HEK293 (cell line): ENCODE measurements at regions not wholly inside any gene's neighbourhood (a gene's known extent, or its start where the extent isn't known, plus 50 kb on each side); places are given as distances from the start of the nearest gene placed in this dataset.

Experiments used
- CTCF ChIA-PET: fragments of 350-600 bp; formaldehyde crosslinking; extraction: SDS; loops from one replicate; lab custom pipeline; 2021; ENCODE audit warnings: antibody characterized with exemption; lab: Yijun Ruan, JAX
- POLR2A ChIA-PET: fragments of 300-600 bp; formaldehyde crosslinking; extraction: SDS; loops from one replicate; lab custom pipeline; 2020; ENCODE audit warnings: antibody characterized with exemption, inconsistent platforms; lab: Yijun Ruan, JAX
- H3K27ac ChIP-seq: fragments of 200-500 bp; sonication (Bioruptor generic); 2 replicates; pipeline ENCODE4 v1.5.1; 2014; ENCODE audit warnings: low read depth, low read length, control low read depth, inconsistent platforms; ENCODE audit errors: extremely low read depth
- H3K36me3 ChIP-seq, 2 experiments: fragments of 200-500 bp in 1 of 2; sonication (Bioruptor generic) in 1 of 2; 1 replicate in 1 of 2; 2 replicates in 1 of 2; pipeline ENCODE4 v1.5.1; 2014 to 2017; ENCODE audit warnings: inconsistent platforms in 2 of 2, low read length in 2 of 2; ENCODE audit not compliant: control insufficient read depth in 2 of 2, insufficient read depth in 1 of 2
- H3K4me1 ChIP-seq: fragments of 200-500 bp; sonication (Bioruptor generic); 2 replicates; pipeline ENCODE4 v1.5.1; 2014; ENCODE audit warnings: mild to moderate bottlenecking, low read length, inconsistent platforms; ENCODE audit not compliant: control insufficient read depth, insufficient read depth
- H3K4me3 ChIP-seq: 2 replicates; pipeline ENCODE4 v1.5.1; 2011; ENCODE audit warnings: low read depth, mild to moderate bottlenecking, control low read depth, low read length, moderate library complexity
- H3K9me3 ChIP-seq: fragments of 200-500 bp; sonication (Bioruptor generic); 2 replicates; pipeline ENCODE4 v1.5.1; 2014; ENCODE audit warnings: low read depth, low read length, inconsistent platforms; ENCODE audit not compliant: control insufficient read depth, insufficient read depth
- HOXD13 ChIP-seq: sonication (generic); formaldehyde crosslinking; IDR thresholded peaks from 2 replicates; pipeline ENCODE4 v1.8.0; 2022; ENCODE audit warnings: missing genetic modification reagents, borderline replicate concordance
- OSR2 ChIP-seq: fragments of 450-650 bp; formaldehyde crosslinking; IDR thresholded peaks from 2 replicates; pipeline ENCODE4 v1.5.1; 2016; ENCODE audit warnings: missing biosample characterization, missing genetic modification characterization
- ZBTB48 ChIP-seq: fragments of 450-650 bp; formaldehyde crosslinking; IDR thresholded peaks from 2 replicates; pipeline ENCODE4 v1.5.1; 2016; ENCODE audit warnings: missing biosample characterization, missing genetic modification characterization
- ZFP37 ChIP-seq: fragments of 450-650 bp; formaldehyde crosslinking; IDR thresholded peaks from 2 replicates; pipeline ENCODE4 v1.5.1; 2016; ENCODE audit warnings: missing biosample characterization, missing genetic modification characterization
- ZNF140 ChIP-seq: fragments of 450-650 bp; formaldehyde crosslinking; IDR thresholded peaks from 2 replicates; pipeline ENCODE4 v1.5.1; 2016; ENCODE audit warnings: missing biosample characterization, missing genetic modification characterization
- ZNF155 ChIP-seq: fragments of 450-650 bp; formaldehyde crosslinking; IDR thresholded peaks from 2 replicates; pipeline ENCODE4 v1.5.1; 2016; ENCODE audit warnings: missing biosample characterization, missing genetic modification characterization
- ZNF37A ChIP-seq: fragments of 450-650 bp; IDR thresholded peaks from 2 replicates; pipeline ENCODE4 v1.5.1; 2018; ENCODE audit warnings: missing biosample characterization, missing genetic modification characterization
- ZNF391 ChIP-seq: fragments of 450-650 bp; formaldehyde crosslinking; IDR thresholded peaks from 2 replicates; pipeline ENCODE4 v1.5.1; 2016; ENCODE audit warnings: low read depth, missing biosample characterization, missing genetic modification characterization, borderline replicate concordance
- ZNF501 ChIP-seq: fragments of 450-650 bp; formaldehyde crosslinking; IDR thresholded peaks from 2 replicates; pipeline ENCODE4 v1.5.1; 2016; ENCODE audit warnings: missing biosample characterization, missing genetic modification characterization
- ZNF571 ChIP-seq: fragments of 450-650 bp; formaldehyde crosslinking; IDR thresholded peaks from 2 replicates; pipeline ENCODE4 v1.5.0; 2017; ENCODE audit warnings: missing biosample characterization, missing genetic modification characterization
- ZNF658 ChIP-seq: fragments of 450-650 bp; formaldehyde crosslinking; IDR thresholded peaks from 2 replicates; pipeline ENCODE4; 2016; ENCODE audit warnings: missing biosample characterization, missing genetic modification characterization
- ZNF707 ChIP-seq: fragments of 450-650 bp; formaldehyde crosslinking; IDR thresholded peaks from 2 replicates; pipeline ENCODE4 v1.5.1; 2016; ENCODE audit warnings: missing biosample characterization, missing genetic modification characterization
- ZNF747 ChIP-seq: fragments of 450-650 bp; formaldehyde crosslinking; IDR thresholded peaks from 2 replicates; pipeline ENCODE4 v1.5.1; 2016; ENCODE audit warnings: missing biosample characterization, missing genetic modification characterization
- ZNF76 ChIP-seq: fragments of 450-650 bp; formaldehyde crosslinking; IDR thresholded peaks from 2 replicates; pipeline ENCODE4; 2016; ENCODE audit warnings: low read depth, missing biosample characterization, missing genetic modification characterization, borderline replicate concordance
- TF ChIP-seq, protein P1 (sequence below): fragments of 450-650 bp; formaldehyde crosslinking; IDR thresholded peaks from 2 replicates; pipeline ENCODE4 v1.5.1; 2016; ENCODE audit warnings: missing biosample characterization, missing genetic modification characterization
- TF ChIP-seq, protein P2 (sequence below): fragments of 450-650 bp; formaldehyde crosslinking; IDR thresholded peaks from 2 replicates; pipeline ENCODE4 v1.5.1; 2016; ENCODE audit warnings: missing biosample characterization, missing genetic modification characterization
- TF ChIP-seq, protein P3 (sequence below): sonication (generic); formaldehyde crosslinking; IDR thresholded peaks from 2 replicates; pipeline ENCODE4 v1.8.1; 2022; ENCODE audit warnings: mild to moderate bottlenecking, moderate library complexity, missing genetic modification reagents
- TF ChIP-seq, protein P4 (sequence below): fragments of 450-650 bp; formaldehyde crosslinking; IDR thresholded peaks from 2 replicates; pipeline ENCODE4 v1.5.1; 2016; ENCODE audit warnings: missing biosample characterization, missing genetic modification characterization

DNA sequence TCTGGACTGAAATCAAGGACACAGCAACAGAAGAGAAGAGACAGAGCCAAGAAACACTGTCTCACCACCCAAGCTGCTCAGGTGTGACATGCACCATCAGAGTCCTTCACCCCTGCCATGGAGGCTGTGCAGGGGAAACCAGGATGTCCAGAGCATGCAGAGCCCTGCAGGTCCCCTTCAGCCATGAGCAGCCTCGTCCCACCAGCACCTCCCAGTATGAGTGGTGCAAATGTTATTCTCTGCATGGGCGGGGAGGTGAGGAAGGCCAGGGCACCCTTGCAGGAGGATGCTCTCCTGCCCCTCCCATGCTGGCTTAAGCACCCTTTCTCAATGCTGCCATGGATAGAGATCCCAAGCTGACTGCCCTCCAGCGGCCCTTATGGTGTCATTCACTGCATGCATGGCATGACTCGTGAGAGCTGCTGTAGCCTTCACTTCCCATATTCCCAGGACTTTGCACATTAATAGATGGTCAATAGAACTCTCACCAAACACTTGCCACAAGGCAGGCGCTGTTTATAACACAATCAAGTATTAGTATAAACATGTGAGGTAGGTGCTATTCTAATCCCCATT lies 171.0 kb downstream of the ANAPC1 start:
- no peaks in the 10 kb centered on the region for H3K36me3 ChIP-seq
- TF ChIP-seq ZNF707 (no peak), ZFP37 (tag by site-specific recombination) (no peak), ZNF658 (tag by site-specific recombination) (no peak), HOXD13 (CRISPR knock-in tag) (no peak), ZNF501 (no peak), ZNF391 (tag by site-specific recombination) (no peak), OSR2 (tag by site-specific recombination) (no peak), ZNF155 (no peak), ZNF571 (tag by site-specific recombination) (no peak), ZNF747 (tag by site-specific recombination) (no peak), ZNF37A (tag by site-specific recombination) (no peak), ZBTB48 (tag by site-specific recombination) (no peak)
- TF ChIP-seq, protein P1, sequence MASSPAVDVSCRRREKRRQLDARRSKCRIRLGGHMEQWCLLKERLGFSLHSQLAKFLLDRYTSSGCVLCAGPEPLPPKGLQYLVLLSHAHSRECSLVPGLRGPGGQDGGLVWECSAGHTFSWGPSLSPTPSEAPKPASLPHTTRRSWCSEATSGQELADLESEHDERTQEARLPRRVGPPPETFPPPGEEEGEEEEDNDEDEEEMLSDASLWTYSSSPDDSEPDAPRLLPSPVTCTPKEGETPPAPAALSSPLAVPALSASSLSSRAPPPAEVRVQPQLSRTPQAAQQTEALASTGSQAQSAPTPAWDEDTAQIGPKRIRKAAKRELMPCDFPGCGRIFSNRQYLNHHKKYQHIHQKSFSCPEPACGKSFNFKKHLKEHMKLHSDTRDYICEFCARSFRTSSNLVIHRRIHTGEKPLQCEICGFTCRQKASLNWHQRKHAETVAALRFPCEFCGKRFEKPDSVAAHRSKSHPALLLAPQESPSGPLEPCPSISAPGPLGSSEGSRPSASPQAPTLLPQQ (tag by site-specific recombination), result no peak
- TF ChIP-seq, protein P2, sequence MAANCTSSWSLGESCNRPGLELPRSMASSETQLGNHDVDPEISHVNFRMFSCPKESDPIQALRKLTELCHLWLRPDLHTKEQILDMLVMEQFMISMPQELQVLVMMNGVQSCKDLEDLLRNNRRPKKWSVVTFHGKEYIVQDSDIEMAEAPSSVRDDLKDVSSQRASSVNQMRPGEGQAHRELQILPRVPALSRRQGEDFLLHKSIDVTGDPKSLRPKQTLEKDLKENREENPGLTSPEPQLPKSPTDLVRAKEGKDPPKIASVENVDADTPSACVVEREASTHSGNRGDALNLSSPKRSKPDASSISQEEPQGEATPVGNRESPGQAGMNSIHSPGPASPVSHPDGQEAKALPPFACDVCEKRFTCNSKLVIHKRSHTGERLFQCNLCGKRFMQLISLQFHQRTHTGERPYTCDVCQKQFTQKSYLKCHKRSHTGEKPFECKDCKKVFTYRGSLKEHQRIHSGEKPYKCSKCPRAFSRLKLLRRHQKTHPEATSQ (tag by site-specific recombination), result no peak
- TF ChIP-seq, protein P3, sequence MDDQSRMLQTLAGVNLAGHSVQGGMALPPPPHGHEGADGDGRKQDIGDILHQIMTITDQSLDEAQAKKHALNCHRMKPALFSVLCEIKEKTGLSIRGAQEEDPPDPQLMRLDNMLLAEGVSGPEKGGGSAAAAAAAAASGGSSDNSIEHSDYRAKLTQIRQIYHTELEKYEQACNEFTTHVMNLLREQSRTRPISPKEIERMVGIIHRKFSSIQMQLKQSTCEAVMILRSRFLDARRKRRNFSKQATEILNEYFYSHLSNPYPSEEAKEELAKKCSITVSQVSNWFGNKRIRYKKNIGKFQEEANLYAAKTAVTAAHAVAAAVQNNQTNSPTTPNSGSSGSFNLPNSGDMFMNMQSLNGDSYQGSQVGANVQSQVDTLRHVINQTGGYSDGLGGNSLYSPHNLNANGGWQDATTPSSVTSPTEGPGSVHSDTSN (CRISPR knock-in tag), result no peak
- no peak overlapping the region for H3K27ac ChIP-seq
- H3K4me3 ChIP-seq, result no peak overlapping the region
- ChIA-PET POLR2A (no interaction called here), CTCF (no interaction called here)
- H3K9me3 ChIP-seq, result no peaks in the 10 kb centered on the region
- H3K4me1 ChIP-seq, result no peaks in the 10 kb centered on the region; the same call in 1 of the 2 replicates

DNA sequence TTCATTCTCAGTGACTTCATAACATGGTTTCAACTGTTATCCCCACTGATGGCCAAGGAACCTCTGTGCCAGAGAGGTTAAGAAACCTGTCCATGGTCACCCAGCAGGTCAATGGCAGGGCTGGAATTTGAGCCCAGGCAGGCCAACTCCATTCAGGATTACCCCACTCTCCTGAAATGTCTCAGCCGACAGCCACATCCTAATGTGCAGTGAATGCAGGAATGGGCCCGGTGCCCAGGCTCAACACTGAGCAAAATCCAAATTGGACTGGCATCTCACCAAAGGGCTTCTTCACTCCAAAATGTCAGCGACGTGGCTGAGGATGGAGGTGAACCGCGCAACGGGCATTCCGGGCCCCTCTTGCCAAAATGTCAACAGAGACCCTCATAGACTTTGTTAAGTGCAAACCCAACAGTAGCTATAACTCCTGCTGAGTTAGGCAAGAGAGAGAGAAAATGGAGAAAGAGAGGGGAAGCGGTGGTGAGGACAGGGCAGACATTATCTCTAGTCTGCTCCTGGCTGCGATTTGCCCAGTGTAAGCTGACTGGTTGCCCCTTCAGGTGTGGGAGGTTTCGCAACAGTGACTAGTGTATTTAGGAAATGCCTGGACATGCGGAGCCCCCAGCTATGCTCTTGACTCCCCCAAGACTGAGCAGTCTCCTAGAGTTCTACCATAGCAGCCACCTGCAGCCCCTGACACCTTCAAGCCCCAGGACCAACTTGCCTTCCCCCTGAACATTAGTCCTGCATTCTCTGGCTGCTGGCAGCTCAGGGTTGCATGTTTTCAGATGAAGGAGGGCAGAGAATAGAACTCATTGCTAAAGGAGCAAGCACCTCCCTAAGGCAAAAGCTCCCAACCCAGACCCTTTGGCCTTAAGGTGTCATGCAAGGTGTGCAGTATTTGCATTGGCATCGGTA lies 167.7 kb downstream of the ANAPC1 start:
- Histone ChIP-seq H3K9me3 (no peaks in the 10 kb centered on the region), H3K4me1 (no peaks in the 10 kb centered on the region), H3K27ac (no peak overlapping the region), H3K4me3 (no peak overlapping the region), H3K36me3 (no peaks in the 10 kb centered on the region)
- ChIA-PET CTCF (no interaction called here), POLR2A (no interaction called here)
- TF ChIP-seq ZNF76 (tag by site-specific recombination) (no peak), ZNF140 (no peak)
- TF ChIP-seq, protein P4, sequence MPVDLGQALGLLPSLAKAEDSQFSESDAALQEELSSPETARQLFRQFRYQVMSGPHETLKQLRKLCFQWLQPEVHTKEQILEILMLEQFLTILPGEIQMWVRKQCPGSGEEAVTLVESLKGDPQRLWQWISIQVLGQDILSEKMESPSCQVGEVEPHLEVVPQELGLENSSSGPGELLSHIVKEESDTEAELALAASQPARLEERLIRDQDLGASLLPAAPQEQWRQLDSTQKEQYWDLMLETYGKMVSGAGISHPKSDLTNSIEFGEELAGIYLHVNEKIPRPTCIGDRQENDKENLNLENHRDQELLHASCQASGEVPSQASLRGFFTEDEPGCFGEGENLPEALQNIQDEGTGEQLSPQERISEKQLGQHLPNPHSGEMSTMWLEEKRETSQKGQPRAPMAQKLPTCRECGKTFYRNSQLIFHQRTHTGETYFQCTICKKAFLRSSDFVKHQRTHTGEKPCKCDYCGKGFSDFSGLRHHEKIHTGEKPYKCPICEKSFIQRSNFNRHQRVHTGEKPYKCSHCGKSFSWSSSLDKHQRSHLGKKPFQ (tag by site-specific recombination), result no peak
